ENCODE measurements at regions not wholly inside any gene's neighbourhood (a gene's known extent, or its start where the extent isn't known, plus 50 kb on each side); places are given as distances from the start of the nearest gene placed in this dataset.

DNA sequence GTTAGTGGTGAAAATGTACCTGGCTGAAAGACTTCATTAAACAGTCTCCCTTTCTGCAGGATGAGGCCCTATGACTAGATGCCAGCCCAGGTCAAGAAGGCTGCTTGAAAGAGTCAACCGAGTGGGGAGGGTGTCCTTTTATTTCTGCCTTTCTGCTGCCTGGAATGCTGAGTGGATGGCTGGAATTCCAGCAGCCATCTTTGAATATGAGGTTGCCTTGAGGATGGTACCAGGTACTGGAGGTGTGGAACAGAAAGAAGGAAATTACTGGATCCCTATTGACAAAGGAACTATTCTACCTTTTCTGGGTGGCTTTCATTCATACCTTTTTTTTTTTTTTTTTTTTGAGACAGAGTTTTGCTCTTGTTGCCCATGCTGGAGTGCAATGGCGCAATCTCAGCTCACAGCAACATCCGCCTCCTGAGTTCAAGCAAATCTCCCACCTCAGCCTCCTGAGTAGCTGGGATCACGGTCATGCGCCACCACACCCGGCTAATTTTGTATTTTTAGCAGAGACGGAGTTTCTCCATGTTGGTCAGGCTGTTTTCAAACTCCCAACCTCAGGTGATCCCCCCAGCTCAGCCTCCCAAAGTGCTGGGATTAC, 89.5 kb upstream of the SLC22A11 start:
- TF ChIP-seq YY1 (IDR thresholded peaks at IDR 0.05; ENCODE audit: low read depth) (no peak), RAD21 (IDR thresholded peaks at IDR 0.05; ENCODE audit: low read depth) (no peak), CREB1 (IDR thresholded peaks at IDR 0.05; ENCODE audit: low read depth) (no peak), EGR1 (IDR thresholded peaks at IDR 0.05) (no peak), EP300 (IDR thresholded peaks at IDR 0.05; ENCODE audit: borderline replicate concordance) (no peak), CEBPB (IDR thresholded peaks at IDR 0.05) (no peak)
- TF ChIP-seq, protein P1, sequence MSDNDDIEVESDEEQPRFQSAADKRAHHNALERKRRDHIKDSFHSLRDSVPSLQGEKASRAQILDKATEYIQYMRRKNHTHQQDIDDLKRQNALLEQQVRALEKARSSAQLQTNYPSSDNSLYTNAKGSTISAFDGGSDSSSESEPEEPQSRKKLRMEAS (IDR thresholded peaks at IDR 0.05), result no peak
